B cell (primary cell): ENCODE measurements at regions not wholly inside any gene's neighbourhood (a gene's known extent, or its start where the extent isn't known, plus 50 kb on each side); places are given as distances from the start of the nearest gene placed in this dataset.

Source experiments
- CTCF ChIP-seq: fragments of 200-600 bp; IDR thresholded peaks from one replicate; pipeline ENCODE4 v1.8.0; 2022; ENCODE audit warnings: antibody characterized with exemption, mild to moderate bottlenecking
- EZH2 ChIP-seq: IDR thresholded peaks from 2 replicates; pipeline ENCODE4 v1.6.1; 2012; ENCODE audit warnings: borderline replicate concordance, low read depth, mild to moderate bottlenecking, moderate library complexity, low read length; ENCODE audit not compliant: insufficient read depth, poor library complexity, severe bottlenecking

GRCh38 chr13:104355041-104355670, 1288.9 kb upstream of the SLC10A2 start:
- TF ChIP-seq CTCF: no peak
- no peak for TF ChIP-seq EZH2
